Activated CD8-positive, alpha-beta memory T cell treated with anti-CD3 and anti-CD28 coated beads for 4 hours (primary cell): ENCODE measurements at regions not wholly inside any gene's neighbourhood (a gene's known extent, or its start where the extent isn't known, plus 50 kb on each side); places are given as distances from the start of the nearest gene placed in this dataset.

Experiments
- DNase-seq, 2 donors: peaks; one replicate each; pipeline ENCODE4 v3.0.0-alpha.2; 2020; ENCODE audit warnings: low read depth in 2 of 2

GRCh38 chr2:128775914-128776285, 457.2 kb upstream of the HS6ST1 start:
- DNase-seq, result no peak

GRCh38 chr2:128776461-128777195, 458.0 kb upstream of the HS6ST1 start:
- DNase-seq, result no peak

- DNase-seq, result no peak
These were observed 458.7 kb upstream of the HS6ST1 start for GRCh38 chr2:128777196-128778035.

GRCh38 chr2:128778843-128779242, 460.2 kb upstream of the HS6ST1 start:
- no peak for DNase-seq

- DNase-seq, result no peak
These were observed 460.8 kb upstream of the HS6ST1 start for GRCh38 chr2:128779301-128780095.

- no peak for DNase-seq
These were observed 461.9 kb upstream of the HS6ST1 start for GRCh38 chr2:128780434-128781080.

GRCh38 chr2:128781166-128781565, 462.5 kb upstream of the HS6ST1 start:
- DNase-seq, result no peak

GRCh38 chr2:128781585-128782385, 463.1 kb upstream of the HS6ST1 start:
- DNase-seq, result no peak

GRCh38 chr2:128782411-128783192, 463.9 kb upstream of the HS6ST1 start:
- no peak for DNase-seq

- DNase-seq, result no peak
These were observed 464.6 kb upstream of the HS6ST1 start for GRCh38 chr2:128783193-128783671.

GRCh38 chr2:128783896-128784295, 465.2 kb upstream of the HS6ST1 start:
- no peak for DNase-seq

- DNase-seq, result no peak
These were observed 466.1 kb upstream of the HS6ST1 start for GRCh38 chr2:128784626-128785306.

GRCh38 chr2:128786316-128786715, 467.6 kb upstream of the HS6ST1 start:
- no peak for DNase-seq

GRCh38 chr2:128786741-128787478, 468.2 kb upstream of the HS6ST1 start:
- DNase-seq, result no peak

- no peak for DNase-seq
These were observed 468.9 kb upstream of the HS6ST1 start for GRCh38 chr2:128787616-128788015.

- no peak for DNase-seq
These were observed 470.1 kb upstream of the HS6ST1 start for GRCh38 chr2:128788636-128789220.

- DNase-seq, result no peak
These were observed 470.6 kb upstream of the HS6ST1 start for GRCh38 chr2:128789221-128789620.

- DNase-seq, result no peak
These were observed 471.2 kb upstream of the HS6ST1 start for GRCh38 chr2:128789776-128790455.
